GM12874 (cell line): ENCODE measurements at regions not wholly inside any gene's neighbourhood (a gene's known extent, or its start where the extent isn't known, plus 50 kb on each side); places are given as distances from the start of the nearest gene placed in this dataset.

Experiments
- TF ChIP-seq, protein P1 (sequence below): IDR thresholded peaks from 2 replicates; pipeline ENCODE4 v1.5.1; 2011; ENCODE audit warnings: low read depth, mild to moderate bottlenecking, control low read depth, low read length, moderate library complexity; ENCODE audit not compliant: insufficient read depth

DNA sequence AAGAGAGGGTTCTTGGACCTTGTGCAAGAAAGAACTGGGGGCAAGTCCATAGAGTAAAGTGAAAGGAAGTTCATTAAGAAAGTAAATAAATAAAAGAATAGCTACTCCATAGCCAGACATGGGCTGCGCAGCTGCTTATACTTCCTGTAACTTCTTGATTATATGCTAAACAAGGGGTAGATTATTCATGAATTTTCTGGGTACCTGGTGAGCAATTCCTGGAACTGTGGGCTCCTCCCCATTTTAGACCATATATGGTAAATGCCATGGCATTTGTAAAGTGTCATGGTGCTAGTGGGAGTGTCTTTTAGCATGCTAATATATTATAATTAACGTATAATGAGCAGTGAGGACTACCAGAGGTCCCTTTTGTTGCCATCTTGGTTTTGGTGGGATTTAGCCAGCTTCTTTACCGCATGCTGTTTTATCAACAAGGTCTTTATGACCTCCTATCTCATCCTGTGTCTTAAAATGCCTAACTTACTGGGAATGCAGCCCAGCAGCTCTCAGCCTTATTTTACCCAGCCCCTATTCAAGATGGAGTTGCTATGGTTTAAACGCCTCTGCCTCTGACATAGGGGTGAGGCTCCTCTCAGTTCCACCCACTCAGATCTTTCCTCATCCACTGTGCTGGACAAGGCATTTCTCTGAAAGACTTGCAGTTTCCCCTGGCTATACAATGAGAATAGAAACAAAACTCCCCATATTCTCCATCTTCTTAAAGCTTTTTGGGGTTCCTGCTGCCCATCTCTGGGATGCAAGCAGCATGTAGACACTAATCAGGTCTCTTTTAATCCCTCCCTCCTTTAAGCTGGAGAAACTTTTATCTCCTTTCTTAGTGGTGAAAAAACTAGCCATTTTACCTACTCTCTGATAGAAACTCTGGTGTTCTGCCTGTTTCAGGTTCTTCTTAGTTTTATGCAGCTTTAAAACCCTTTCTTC, 91.2 kb downstream of the ARRDC3 start:
- TF ChIP-seq, protein P1, sequence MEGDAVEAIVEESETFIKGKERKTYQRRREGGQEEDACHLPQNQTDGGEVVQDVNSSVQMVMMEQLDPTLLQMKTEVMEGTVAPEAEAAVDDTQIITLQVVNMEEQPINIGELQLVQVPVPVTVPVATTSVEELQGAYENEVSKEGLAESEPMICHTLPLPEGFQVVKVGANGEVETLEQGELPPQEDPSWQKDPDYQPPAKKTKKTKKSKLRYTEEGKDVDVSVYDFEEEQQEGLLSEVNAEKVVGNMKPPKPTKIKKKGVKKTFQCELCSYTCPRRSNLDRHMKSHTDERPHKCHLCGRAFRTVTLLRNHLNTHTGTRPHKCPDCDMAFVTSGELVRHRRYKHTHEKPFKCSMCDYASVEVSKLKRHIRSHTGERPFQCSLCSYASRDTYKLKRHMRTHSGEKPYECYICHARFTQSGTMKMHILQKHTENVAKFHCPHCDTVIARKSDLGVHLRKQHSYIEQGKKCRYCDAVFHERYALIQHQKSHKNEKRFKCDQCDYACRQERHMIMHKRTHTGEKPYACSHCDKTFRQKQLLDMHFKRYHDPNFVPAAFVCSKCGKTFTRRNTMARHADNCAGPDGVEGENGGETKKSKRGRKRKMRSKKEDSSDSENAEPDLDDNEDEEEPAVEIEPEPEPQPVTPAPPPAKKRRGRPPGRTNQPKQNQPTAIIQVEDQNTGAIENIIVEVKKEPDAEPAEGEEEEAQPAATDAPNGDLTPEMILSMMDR, result no peak

- TF ChIP-seq, protein P1, result no peak
Measured at GRCh38 chr5:91288118-91288916, 94.8 kb downstream of the ARRDC3 start.

- TF ChIP-seq, protein P1, result no peak
Measured at GRCh38 chr5:91283899-91284298, 99.2 kb downstream of the ARRDC3 start.

GRCh38 chr5:91283326-91283725, 99.8 kb downstream of the ARRDC3 start:
- TF ChIP-seq, protein P1, result no peak

DNA sequence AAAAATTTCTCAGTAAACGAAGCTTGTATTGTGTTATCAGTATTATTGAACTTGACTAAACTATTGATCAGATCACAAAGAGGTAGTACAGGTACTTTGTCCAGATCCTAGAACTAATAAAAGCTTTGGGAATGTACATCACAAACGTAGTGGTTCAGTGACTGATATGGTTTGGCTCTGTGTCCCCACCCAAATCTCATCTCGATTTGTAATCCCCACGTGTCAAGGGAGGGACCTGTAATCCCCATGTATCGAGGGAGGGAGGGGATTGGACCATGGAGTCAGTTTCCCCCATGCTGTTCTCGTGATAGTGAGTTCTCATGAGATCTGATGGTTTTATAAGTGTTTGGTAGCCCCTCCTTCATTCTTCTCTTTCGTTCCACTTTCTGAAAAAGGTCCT, 100.9 kb downstream of the ARRDC3 start:
- TF ChIP-seq, protein P1, result no peak

DNA sequence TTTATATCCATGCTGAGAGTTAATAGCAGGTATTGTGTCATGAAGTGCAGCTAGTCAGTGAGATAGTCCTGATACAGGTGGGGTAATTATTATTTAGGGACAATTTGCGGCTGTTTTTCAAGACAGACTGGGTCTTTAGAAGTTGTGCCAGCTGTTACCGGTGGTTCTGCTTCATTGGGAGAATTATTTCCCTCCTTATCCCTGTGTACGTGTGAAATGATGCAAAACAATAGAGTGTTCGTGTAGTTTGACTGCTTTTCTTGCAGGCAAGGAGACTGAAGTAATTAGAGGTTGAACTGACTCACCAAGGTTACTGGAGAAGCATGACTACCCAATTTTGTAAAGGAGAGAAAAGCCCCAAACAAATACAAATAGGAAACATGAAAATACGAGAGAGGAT, 101.7 kb downstream of the ARRDC3 start:
- TF ChIP-seq, protein P1, result no peak
